ENCODE measurements at regions not wholly inside any gene's neighbourhood (a gene's known extent, or its start where the extent isn't known, plus 50 kb on each side); places are given as distances from the start of the nearest gene placed in this dataset.

DNA sequence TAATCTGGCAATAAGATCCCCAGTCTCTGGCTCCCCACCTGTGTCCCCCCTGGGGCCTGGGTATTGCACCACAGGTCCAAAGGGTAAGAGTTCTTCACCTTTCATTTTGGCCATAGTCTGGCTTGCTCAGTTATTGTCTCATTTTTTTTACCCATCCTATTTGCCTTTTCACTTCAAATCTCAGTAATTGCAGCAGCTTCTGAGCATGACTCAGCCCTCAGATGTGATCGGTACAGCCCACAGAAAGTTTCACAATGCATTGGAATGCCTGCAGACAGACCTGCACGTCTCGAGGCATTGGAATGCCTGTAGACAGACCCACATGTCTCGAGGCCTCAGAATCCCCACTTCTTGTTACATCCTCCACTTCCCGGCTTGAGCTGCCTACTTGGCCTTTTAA lies 173.6 kb downstream of the NUFIP1 start:
- 39 to 40% methylated on average over 5 of the region's 5 CpGs for WGBS, 2 donors
- DNase-seq: peak; percentile 32
- no peak for TF ChIP-seq POLR2A (IDR thresholded peaks at IDR 0.05)
- TF ChIP-seq, protein P1, sequence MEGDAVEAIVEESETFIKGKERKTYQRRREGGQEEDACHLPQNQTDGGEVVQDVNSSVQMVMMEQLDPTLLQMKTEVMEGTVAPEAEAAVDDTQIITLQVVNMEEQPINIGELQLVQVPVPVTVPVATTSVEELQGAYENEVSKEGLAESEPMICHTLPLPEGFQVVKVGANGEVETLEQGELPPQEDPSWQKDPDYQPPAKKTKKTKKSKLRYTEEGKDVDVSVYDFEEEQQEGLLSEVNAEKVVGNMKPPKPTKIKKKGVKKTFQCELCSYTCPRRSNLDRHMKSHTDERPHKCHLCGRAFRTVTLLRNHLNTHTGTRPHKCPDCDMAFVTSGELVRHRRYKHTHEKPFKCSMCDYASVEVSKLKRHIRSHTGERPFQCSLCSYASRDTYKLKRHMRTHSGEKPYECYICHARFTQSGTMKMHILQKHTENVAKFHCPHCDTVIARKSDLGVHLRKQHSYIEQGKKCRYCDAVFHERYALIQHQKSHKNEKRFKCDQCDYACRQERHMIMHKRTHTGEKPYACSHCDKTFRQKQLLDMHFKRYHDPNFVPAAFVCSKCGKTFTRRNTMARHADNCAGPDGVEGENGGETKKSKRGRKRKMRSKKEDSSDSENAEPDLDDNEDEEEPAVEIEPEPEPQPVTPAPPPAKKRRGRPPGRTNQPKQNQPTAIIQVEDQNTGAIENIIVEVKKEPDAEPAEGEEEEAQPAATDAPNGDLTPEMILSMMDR (IDR thresholded peaks at IDR 0.05): no peak
- Histone ChIP-seq H3K27me3 (no peaks in the 10 kb centered on the region), H3K9me3 (no peaks in the 10 kb centered on the region), H3K36me3 (ENCODE audit: low read depth, missing control alignments) (no peaks in the 10 kb centered on the region), H3K4me3 (no peak overlapping the region), H3K27ac (no peak overlapping the region), H3K4me1 (peaks cover 7% of the 10 kb centered on the region)
- intact Hi-C loops (cut with DNase I; ENCODE audit: low total_unique reads): no loop called here

DNA sequence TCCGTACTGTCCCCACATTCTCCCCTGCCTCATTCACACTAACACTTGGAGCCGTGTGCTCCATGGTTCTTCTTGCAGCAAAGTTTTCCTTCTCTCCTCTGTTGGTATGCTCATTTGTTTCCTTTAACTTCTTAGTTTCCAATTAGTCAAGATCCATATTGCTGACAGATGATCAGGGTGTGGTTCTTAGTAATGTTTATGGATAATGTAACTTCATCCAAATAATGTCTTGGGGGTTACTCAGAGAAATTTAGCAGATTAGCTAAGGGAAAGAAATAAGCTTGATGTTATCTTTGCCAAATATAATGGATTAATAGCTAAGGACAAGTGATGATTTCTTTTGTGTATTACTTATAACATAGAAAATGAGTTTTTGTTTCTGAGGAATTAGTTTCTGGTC lies 174.4 kb downstream of the NUFIP1 start:
- Histone ChIP-seq H3K36me3 (ENCODE audit: low read depth, missing control alignments) (no peaks in the 10 kb centered on the region), H3K4me3 (no peak overlapping the region), H3K4me1 (peaks cover 14% of the 10 kb centered on the region), H3K27me3 (no peaks in the 10 kb centered on the region), H3K9me3 (no peaks in the 10 kb centered on the region), H3K27ac (no peak overlapping the region)
- intact Hi-C loops (cut with DNase I; ENCODE audit: low total_unique reads): no loop called here
- TF ChIP-seq POLR2A (IDR thresholded peaks at IDR 0.05): no peak
- TF ChIP-seq, protein P1 (IDR thresholded peaks at IDR 0.05): no peak
- no peak for DNase-seq
- WGBS, 2 donors: 90 to 96% methylated on average over 2 of the region's 2 CpGs

DNA sequence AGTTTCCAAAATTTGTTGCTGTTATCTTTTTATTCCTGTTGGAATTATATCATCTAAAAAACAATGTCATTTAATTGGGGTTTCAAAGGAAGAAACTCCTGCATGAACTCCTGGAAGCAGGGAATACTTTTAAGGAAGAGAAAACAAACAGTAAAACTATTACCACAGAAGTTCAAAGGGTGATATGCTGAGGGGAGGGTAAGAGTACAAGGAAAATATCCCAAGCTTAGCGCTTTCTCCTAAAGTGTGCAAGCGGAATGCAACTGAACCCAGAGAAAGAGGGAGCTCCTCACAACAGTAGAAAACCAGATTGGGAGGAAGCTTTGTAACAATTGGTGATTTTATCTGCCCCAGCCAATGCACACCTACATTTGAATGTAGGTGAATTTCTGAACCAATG lies 175.1 kb downstream of the NUFIP1 start:
- Histone ChIP-seq H3K9me3 (no peaks in the 10 kb centered on the region), H3K36me3 (ENCODE audit: low read depth, missing control alignments) (no peaks in the 10 kb centered on the region), H3K4me3 (no peak overlapping the region), H3K4me1 (peaks cover 14% of the 10 kb centered on the region), H3K27me3 (no peaks in the 10 kb centered on the region), H3K27ac (peak overlapping the region; percentile 57 to 66)
- no peak for DNase-seq
- intact Hi-C loops (cut with DNase I; ENCODE audit: low total_unique reads): no loop called here
- WGBS, 2 donors: 80 to 97% methylated on average over 2 of the region's 2 CpGs
- TF ChIP-seq POLR2A (IDR thresholded peaks at IDR 0.05): no peak
- TF ChIP-seq, protein P1 (IDR thresholded peaks at IDR 0.05): no peak

DNA sequence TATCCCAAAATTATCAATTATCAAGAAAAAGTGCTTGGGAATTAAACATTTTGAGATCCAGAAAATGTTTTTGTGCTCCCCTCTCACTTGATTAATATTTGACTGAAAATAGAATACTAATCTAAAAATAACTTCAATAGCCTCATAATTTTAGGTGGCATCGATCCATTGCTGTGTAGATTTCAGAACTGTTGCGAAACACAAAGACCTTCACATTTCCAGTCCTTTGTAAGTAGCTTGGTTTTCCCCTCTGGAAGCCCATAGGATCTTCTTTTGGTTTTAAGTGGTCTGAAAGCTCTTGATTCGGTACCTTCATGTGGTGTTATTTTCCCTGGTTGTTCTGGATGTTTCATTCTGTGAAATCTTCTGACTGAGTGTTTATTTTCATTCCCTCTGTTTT lies 176.5 kb downstream of the NUFIP1 start:
- no peak for DNase-seq
- H3K27ac ChIP-seq: peak overlapping the region; percentile 57 to 66
- TF ChIP-seq, protein P1 (IDR thresholded peaks at IDR 0.05): no peak
- TF ChIP-seq POLR2A (IDR thresholded peaks at IDR 0.05): no peak
- intact Hi-C loops (cut with DNase I; ENCODE audit: low total_unique reads): no loop called here
- H3K4me1 ChIP-seq: peaks cover 14% of the 10 kb centered on the region
- H3K36me3 ChIP-seq (ENCODE audit: low read depth, missing control alignments): no peaks in the 10 kb centered on the region
- no peak overlapping the region for H3K4me3 ChIP-seq
- no peaks in the 10 kb centered on the region for H3K27me3 ChIP-seq
- 53 to 60% methylated on average over 3 of the region's 3 CpGs for WGBS, 2 donors
- no peaks in the 10 kb centered on the region for H3K9me3 ChIP-seq

DNA sequence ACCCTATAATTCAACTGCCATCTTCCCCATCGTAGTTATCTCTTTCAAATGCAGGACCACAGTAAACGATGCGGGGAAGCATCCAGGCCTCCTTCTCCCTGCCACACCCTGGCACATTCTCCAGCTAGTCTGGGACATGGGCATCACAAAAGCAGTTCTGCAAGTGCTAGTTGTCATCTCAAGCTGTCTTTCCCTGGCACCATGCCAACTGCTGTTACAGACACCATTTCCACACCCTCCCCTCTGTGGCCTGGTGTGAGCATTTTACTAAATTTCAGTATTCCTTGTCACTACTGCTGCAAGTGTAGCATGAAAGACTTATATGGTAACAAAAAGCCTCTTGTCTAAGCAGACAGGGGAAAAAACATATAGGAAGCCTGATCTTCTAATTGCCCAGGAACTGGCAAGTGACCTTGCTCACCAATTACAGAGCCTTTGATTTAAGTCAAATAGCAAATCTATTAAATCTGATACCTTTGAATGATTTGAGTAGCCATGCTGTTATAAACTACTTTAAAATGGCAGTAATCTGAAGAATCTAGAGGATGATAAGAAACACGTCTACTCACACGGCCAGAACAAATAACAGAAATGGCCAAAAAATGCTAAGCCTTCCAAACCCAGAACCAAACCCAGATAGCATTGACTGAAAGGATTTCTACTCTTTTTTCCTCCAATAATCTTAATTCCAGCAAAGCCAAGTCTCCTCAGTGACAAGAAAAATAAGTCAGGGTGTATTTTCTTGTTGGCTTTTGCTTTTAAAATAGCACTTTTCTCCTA lies 179.0 kb downstream of the NUFIP1 start:
- intact Hi-C loops (cut with DNase I; ENCODE audit: low total_unique reads): no loop called here
- DNase-seq: peak; percentile 54
- no peak for TF ChIP-seq POLR2A (IDR thresholded peaks at IDR 0.05)
- TF ChIP-seq, protein P1 (IDR thresholded peaks at IDR 0.05): no peak
- H3K4me1 ChIP-seq: peaks cover 14% of the 10 kb centered on the region
- H3K4me3 ChIP-seq: no peak overlapping the region
- no peaks in the 10 kb centered on the region for H3K9me3 ChIP-seq
- peak overlapping the region in 1 of 2 donors; percentile 8 for H3K27ac ChIP-seq
- H3K36me3 ChIP-seq (ENCODE audit: low read depth, missing control alignments): no peaks in the 10 kb centered on the region
- H3K27me3 ChIP-seq: no peaks in the 10 kb centered on the region
- WGBS, 2 donors: 58 to 65% methylated on average over 5 of the region's 5 CpGs

All from testis (tissue), 2 donors.